GM21717 (cell line): ENCODE measurements at regions not wholly inside any gene's neighbourhood (a gene's known extent, or its start where the extent isn't known, plus 50 kb on each side); places are given as distances from the start of the nearest gene placed in this dataset.
"Not testable (repeated sequence)": the region's sequence is repeated elsewhere in the genome, so short reads cannot be mapped to it uniquely, and the experiment has no call there.

Source experiments
- ATAC-seq: cut with Tn5 transposase; IDR thresholded peaks from one replicate; pipeline ENCODE4 v1.9.1; 2021; ENCODE audit warnings: mild to moderate bottlenecking, moderate library complexity; ENCODE audit not compliant: unreplicated experiment

- no peak for ATAC-seq
Observed at GRCh38 chr4:91989914-91990313, 313.9 kb upstream of the GRID2 start.

- ATAC-seq = peak; percentile 97
Observed at GRCh38 chr4:91990726-91991125, 313.0 kb upstream of the GRID2 start.

- ATAC-seq = no peak
Observed at GRCh38 chr4:91997045-91997444, 306.7 kb upstream of the GRID2 start.

GRCh38 chr4:92012899-92013867 is 290.6 kb upstream of the GRID2 start:
- ATAC-seq = no peak

- no peak for ATAC-seq
Observed at GRCh38 chr4:92014067-92014466, 289.7 kb upstream of the GRID2 start.

- ATAC-seq = no peak
Observed at GRCh38 chr4:92021203-92021602, 282.6 kb upstream of the GRID2 start.

GRCh38 chr4:92021788-92022187 is 282.0 kb upstream of the GRID2 start:
- ATAC-seq = no peak

- not testable (repeated sequence) for ATAC-seq
Observed at GRCh38 chr4:92028830-92029229, 274.9 kb upstream of the GRID2 start.

- ATAC-seq = no peak
Observed at GRCh38 chr4:92031825-92032224, 271.9 kb upstream of the GRID2 start.

GRCh38 chr4:92035666-92036065 is 268.1 kb upstream of the GRID2 start:
- no peak for ATAC-seq

- no peak for ATAC-seq
Observed at GRCh38 chr4:92045718-92046117, 258.0 kb upstream of the GRID2 start.

- no peak for ATAC-seq
Observed at GRCh38 chr4:92047209-92047875, 256.4 kb upstream of the GRID2 start.

GRCh38 chr4:92050875-92051274 is 252.9 kb upstream of the GRID2 start:
- ATAC-seq = no peak

GRCh38 chr4:92059615-92060014 is 244.2 kb upstream of the GRID2 start:
- ATAC-seq = no peak

GRCh38 chr4:92060333-92060732 is 243.4 kb upstream of the GRID2 start:
- ATAC-seq = no peak

GRCh38 chr4:92064574-92064973 is 239.2 kb upstream of the GRID2 start:
- ATAC-seq = no peak

GRCh38 chr4:92066485-92066884 is 237.3 kb upstream of the GRID2 start:
- no peak for ATAC-seq

- ATAC-seq = no peak
Observed at GRCh38 chr4:92071587-92071986, 232.2 kb upstream of the GRID2 start.

GRCh38 chr4:92074839-92075238 is 228.9 kb upstream of the GRID2 start:
- no peak for ATAC-seq

- no peak for ATAC-seq
Observed at GRCh38 chr4:92090887-92091286, 212.9 kb upstream of the GRID2 start.

GRCh38 chr4:92091335-92091734 is 212.4 kb upstream of the GRID2 start:
- ATAC-seq = no peak

GRCh38 chr4:92099861-92100260 is 203.9 kb upstream of the GRID2 start:
- ATAC-seq = no peak
